ENCODE measurements at regions not wholly inside any gene's neighbourhood (a gene's known extent, or its start where the extent isn't known, plus 50 kb on each side); places are given as distances from the start of the nearest gene placed in this dataset.
A peak's percentile ranks its signal among the peaks of the same experiment; 100 is the strongest.

DNA sequence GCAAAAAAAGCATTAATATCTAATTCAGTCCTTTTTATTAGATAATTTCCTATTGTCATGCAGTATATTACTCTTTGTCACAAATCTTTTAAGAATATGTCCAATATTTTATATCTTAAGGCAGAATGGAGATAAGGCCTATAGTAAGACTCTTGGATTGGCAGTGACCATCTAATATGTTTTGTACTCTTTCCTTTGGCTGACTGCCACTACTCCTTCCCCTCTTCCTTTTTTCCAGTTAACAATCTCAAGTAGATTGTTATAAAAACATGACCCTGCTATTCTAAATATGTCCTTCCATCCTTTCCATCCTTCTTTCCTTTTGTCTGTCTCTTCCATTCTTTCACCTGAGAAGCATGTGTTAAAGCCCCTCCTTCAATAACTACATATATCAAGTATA lies 92.8 kb upstream of the TMEM168 start:
- no peak for DNase-seq (ENCODE audit: low read depth in 2 of 2)

DNA sequence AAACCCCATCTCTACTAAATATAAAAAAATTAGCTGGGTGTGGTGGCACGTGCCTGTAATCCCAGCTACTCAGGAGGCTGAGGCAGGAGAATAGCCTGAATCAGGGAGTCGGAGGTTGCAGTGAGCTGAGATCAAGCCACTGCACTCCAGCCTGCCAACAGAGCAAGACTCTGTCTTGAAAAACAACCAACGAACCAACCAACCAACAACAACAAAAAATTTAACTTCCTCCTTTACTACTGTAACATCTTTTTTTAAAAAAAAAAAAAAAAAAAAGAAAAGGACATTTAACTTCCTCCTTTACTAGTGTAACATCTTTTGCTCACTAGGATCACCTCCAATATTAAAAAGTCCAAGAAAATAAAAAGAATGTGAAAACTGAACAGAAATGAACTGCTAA lies 92.3 kb upstream of the TMEM168 start:
- DNase-seq (ENCODE audit: low read depth in 2 of 2), result no peak

DNA sequence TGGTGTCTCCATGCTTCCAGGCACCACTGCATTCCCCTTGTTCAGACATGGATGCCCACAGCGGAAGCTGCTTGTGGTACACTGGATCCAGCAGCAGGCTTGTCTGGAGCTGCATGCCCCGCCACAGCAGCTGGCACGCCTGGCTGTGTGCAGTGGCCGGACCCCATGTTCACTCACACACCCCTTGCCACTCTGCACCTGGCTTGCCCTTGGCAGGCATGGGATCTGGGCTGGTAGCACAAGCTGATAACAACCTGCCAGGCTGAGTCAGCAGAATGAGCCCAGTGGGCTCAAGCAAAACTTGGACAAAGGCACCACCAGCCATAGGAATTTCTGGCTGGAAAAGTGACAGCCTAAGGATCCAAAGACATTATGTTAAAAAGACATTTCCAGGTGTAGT lies 91.8 kb upstream of the TMEM168 start:
- no peak for DNase-seq (ENCODE audit: low read depth in 2 of 2)

- no peak for DNase-seq (ENCODE audit: low read depth in 2 of 2)
Observed at GRCh38 chr7:112880818-112881418, 90.7 kb upstream of the TMEM168 start.

DNA sequence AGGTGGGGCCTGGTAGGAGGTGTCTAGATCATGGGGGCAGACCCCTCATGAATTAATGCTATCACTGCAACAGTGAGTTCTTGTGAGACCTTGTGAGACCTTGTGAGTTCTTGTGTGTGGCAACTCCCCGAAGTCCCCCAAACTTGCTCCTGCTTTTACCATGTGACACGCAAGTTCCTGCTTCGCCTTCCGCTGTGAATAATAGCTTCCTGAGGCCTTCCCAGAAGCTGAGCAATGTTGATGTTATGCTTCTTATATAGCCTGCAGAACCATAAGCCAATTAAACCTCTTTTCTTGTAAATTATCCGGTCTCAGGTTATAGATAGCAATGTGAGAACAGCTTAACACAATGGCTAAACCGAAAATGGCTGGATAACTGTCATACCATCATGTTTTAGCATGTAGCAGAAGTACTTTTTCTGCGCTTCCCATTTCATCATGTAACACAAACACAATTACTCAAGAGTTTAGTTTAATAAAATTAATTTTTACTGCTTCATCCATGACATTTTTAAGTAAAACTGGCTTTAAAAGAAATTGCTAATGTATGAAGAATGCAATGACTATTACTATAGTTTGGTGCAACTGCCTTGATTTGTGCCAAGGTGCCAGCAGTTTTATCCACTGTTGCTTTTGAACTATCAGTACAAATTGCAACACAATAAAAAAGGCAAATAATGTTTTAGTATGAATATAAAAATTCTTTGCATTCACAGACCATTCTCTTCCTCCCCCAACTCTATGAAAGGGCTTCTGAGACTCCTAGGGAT lies 87.7 kb upstream of the TMEM168 start:
- no peak for DNase-seq (ENCODE audit: low read depth in 2 of 2)

DNA sequence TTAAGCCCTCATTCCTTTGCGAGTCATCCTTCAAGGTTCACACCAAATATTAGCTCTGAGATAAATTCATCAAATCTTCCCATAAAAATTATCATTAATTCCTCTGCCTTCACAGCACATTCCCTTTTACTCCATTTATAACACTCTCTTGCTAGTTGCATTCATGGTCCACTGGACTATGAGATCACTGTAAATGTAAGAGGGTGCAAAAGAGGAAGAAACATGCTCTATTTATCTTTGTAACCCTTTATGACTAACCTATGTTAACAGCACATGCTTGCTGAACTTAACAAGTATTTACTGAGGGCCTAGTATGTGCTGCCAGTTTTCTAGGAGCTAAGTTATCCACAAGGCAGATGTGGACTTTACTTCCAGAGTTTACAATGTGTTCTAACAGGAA lies 86.7 kb upstream of the TMEM168 start:
- no peak for DNase-seq (ENCODE audit: low read depth in 2 of 2)

- no peak for DNase-seq (ENCODE audit: low read depth in 2 of 2)
Observed at GRCh38 chr7:112874909-112875308, 84.7 kb upstream of the TMEM168 start.

- DNase-seq (ENCODE audit: low read depth in 2 of 2), result no peak
Observed at GRCh38 chr7:112873831-112874553, 83.8 kb upstream of the TMEM168 start.

DNA sequence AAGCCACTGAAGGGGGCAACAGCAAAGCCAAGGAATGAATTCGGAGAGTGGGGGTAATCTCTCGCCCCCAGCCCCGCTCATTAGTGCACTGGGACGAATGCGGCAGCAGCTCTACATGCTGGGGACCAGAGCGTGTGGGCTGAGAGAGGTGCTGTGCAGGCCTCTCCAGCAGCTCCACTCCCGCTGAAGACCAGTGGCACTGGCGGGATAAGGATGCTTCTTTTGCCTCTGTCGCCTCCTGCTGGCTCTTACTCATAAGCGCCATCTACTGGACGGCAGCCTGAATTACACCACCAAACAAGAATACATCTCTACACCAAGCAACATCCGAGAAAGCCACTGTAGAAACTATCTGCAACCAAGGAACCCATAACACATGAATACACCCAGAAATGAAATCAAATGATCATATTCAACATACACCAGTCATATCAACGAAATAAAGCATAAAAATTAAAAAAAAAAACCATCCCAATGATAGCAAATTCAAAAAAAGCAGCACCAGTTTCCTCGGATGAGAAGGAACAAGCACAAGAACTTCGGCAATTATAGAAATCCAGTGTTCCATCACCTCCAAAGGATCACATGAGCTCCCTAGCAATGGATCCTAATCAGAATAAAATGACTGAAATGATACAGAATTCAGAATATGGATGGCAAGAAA lies 79.0 kb upstream of the TMEM168 start:
- peak; percentile 23 to 24 for DNase-seq (ENCODE audit: low read depth in 2 of 2)

GRCh38 chr7:112868609-112869008 lies 78.4 kb upstream of the TMEM168 start:
- DNase-seq (ENCODE audit: low read depth in 2 of 2), result no peak

- no peak for DNase-seq (ENCODE audit: low read depth in 2 of 2)
Observed at GRCh38 chr7:112866424-112866823, 76.2 kb upstream of the TMEM168 start.

DNA sequence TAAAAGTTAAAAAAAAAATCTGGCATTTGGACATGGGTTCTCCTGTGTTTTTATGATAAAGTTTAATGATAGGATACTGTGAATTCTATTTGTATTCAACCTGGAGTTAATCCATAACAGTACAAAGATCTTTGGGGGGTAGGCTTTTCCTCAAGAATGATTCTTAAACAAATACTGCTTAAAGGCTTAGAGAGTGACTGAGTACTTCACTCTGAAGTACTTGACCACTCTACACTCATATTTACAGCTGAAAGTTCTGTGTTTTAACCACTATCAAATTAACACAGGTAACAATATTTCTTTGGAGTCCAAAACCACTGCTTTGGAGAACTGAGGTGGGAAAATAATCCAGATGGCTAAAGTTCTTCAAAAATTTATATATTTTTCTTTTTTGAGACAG lies 74.2 kb upstream of the TMEM168 start:
- DNase-seq (ENCODE audit: low read depth in 2 of 2), result no peak

GRCh38 chr7:112858838-112859237 lies 68.6 kb upstream of the TMEM168 start:
- DNase-seq (ENCODE audit: low read depth in 2 of 2), result no peak

DNA sequence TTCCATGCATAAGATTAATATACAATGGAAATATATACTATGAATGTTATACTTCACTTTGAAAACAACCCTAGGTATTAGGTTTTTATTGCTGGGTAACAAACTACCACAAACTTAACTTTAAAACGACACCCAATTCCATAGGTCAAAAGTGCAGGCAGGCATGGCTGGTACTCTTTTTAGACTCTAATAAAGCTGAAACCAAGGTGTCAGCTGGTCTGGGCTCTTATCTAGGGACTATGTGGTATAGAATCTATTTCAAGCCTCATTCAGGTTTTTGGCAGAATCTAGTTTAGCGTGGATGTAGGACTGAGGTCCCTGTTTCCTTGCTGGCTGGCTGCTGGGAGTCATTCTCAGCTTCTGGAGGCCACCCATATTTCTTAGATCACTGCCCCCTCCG lies 65.0 kb upstream of the TMEM168 start:
- DNase-seq (ENCODE audit: low read depth in 2 of 2), result no peak

- no peak for DNase-seq (ENCODE audit: low read depth in 2 of 2)
Observed at GRCh38 chr7:112854169-112854568, 64.0 kb upstream of the TMEM168 start.

DNA sequence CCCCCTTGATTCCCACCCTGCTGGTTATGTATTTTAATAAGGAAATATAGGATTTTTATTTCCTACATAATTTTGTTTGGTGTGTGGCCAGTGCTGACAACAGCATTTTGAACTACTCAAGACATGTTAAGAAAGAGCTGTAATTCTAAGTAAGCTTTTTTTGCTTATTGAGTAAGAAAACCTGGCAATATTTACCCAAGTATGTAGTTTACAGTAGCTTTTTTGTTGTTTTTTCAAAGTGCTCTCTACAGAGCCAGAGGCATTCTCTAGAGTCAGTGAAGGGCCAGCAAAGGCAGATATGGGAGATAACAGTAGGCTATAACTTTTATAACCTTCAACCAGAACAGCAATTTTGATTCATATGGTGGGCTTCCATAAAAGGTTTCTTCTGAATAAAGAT lies 63.2 kb upstream of the TMEM168 start:
- no peak for DNase-seq (ENCODE audit: low read depth in 2 of 2)

DNA sequence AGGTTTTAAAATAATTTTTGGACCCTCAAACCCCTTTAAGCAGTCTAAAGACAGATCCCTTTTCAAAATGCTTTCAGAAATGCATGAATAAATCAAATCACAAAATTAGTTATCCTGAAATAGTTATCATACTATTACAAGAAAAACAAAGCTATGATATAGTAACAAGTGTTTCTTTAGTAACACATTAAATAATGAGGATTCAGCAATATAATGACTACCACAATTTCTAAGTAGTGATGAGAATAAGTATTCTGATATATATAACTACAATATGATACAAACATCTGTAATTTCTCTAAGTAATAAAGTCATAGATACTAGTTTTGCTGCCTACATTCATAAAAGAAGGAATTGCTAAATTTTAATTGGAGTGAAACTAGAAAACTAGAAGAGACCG lies 53.0 kb upstream of the TMEM168 start:
- no peak for DNase-seq (ENCODE audit: low read depth in 2 of 2)
